Vagina (tissue), 2 donors: ENCODE measurements at regions not wholly inside any gene's neighbourhood (a gene's known extent, or its start where the extent isn't known, plus 50 kb on each side); places are given as distances from the start of the nearest gene placed in this dataset.

Experiments
- POLR2AphosphoS5 ChIP-seq, 2 donors: sonication (generic); formaldehyde crosslinking; IDR thresholded peaks; one replicate each; pipeline ENCODE4 v1.9.0; 2017; ENCODE audit warnings: antibody characterized with exemption in 2 of 2, mild to moderate bottlenecking in 2 of 2, low read depth in 1 of 2; ENCODE audit not compliant: insufficient read depth in 1 of 2
- TF ChIP-seq, protein P1 (sequence below), 3 experiments: fragments of 450-650 bp in 2 of 3; fragments of 200-600 bp in 1 of 3; sonication (generic) in 1 of 3; IDR thresholded peaks; one replicate each; pipeline ENCODE4 v1.5.1; 2017 to 2019; ENCODE audit warnings: antibody characterized with exemption in 3 of 3, mild to moderate bottlenecking in 2 of 3, moderate library complexity in 2 of 3

- TF ChIP-seq, protein P1, sequence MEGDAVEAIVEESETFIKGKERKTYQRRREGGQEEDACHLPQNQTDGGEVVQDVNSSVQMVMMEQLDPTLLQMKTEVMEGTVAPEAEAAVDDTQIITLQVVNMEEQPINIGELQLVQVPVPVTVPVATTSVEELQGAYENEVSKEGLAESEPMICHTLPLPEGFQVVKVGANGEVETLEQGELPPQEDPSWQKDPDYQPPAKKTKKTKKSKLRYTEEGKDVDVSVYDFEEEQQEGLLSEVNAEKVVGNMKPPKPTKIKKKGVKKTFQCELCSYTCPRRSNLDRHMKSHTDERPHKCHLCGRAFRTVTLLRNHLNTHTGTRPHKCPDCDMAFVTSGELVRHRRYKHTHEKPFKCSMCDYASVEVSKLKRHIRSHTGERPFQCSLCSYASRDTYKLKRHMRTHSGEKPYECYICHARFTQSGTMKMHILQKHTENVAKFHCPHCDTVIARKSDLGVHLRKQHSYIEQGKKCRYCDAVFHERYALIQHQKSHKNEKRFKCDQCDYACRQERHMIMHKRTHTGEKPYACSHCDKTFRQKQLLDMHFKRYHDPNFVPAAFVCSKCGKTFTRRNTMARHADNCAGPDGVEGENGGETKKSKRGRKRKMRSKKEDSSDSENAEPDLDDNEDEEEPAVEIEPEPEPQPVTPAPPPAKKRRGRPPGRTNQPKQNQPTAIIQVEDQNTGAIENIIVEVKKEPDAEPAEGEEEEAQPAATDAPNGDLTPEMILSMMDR (IDR thresholded peaks at IDR 0.05), result no peak
- no peak for TF ChIP-seq POLR2AphosphoS5 (IDR thresholded peaks at IDR 0.05; ENCODE audit: insufficient read depth in 1 of 2, low read depth in 1 of 2)
These were observed 888.8 kb downstream of the SLITRK6 start for GRCh38 chr13:84910423-84910822.
